HG03139 (cell line): ENCODE measurements at regions not wholly inside any gene's neighbourhood (a gene's known extent, or its start where the extent isn't known, plus 50 kb on each side); places are given as distances from the start of the nearest gene placed in this dataset.

Source experiments
- ATAC-seq: cut with Tn5 transposase; IDR thresholded peaks from one replicate; pipeline ENCODE4 v1.9.1; 2021; ENCODE audit not compliant: unreplicated experiment

GRCh38 chr21:31470896-31471694, 127.0 kb upstream of the TIAM1 start:
- ATAC-seq = no peak

- no peak for ATAC-seq
Observed at GRCh38 chr21:31460980-31461379, 116.9 kb upstream of the TIAM1 start.

GRCh38 chr21:31459457-31459856, 115.4 kb upstream of the TIAM1 start:
- no peak for ATAC-seq

GRCh38 chr21:31457675-31458074, 113.6 kb upstream of the TIAM1 start:
- ATAC-seq = no peak

GRCh38 chr21:31456201-31456600, 112.1 kb upstream of the TIAM1 start:
- no peak for ATAC-seq

GRCh38 chr21:31455506-31455905, 111.4 kb upstream of the TIAM1 start:
- ATAC-seq = no peak

GRCh38 chr21:31450980-31451379, 106.9 kb upstream of the TIAM1 start:
- no peak for ATAC-seq

GRCh38 chr21:31449921-31450535, 106.0 kb upstream of the TIAM1 start:
- no peak for ATAC-seq

GRCh38 chr21:31448496-31448895, 104.4 kb upstream of the TIAM1 start:
- no peak for ATAC-seq

GRCh38 chr21:31447505-31447904, 103.4 kb upstream of the TIAM1 start:
- ATAC-seq = no peak

- peak; percentile 79 for ATAC-seq
Observed at GRCh38 chr21:31446226-31446855, 102.3 kb upstream of the TIAM1 start.

- no peak for ATAC-seq
Observed at GRCh38 chr21:31445137-31445536, 101.1 kb upstream of the TIAM1 start.

GRCh38 chr21:31443736-31444521, 99.9 kb upstream of the TIAM1 start:
- ATAC-seq = no peak

- ATAC-seq = no peak
Observed at GRCh38 chr21:31442339-31442738, 98.3 kb upstream of the TIAM1 start.

- ATAC-seq = no peak
Observed at GRCh38 chr21:31429506-31429905, 85.4 kb upstream of the TIAM1 start.

- ATAC-seq = no peak
Observed at GRCh38 chr21:31426235-31426797, 82.3 kb upstream of the TIAM1 start.

- no peak for ATAC-seq
Observed at GRCh38 chr21:31425138-31425537, 81.1 kb upstream of the TIAM1 start.

- no peak for ATAC-seq
Observed at GRCh38 chr21:31424058-31424457, 80.0 kb upstream of the TIAM1 start.

- no peak for ATAC-seq
Observed at GRCh38 chr21:31420988-31421387, 76.9 kb upstream of the TIAM1 start.

- no peak for ATAC-seq
Observed at GRCh38 chr21:31420354-31420753, 76.3 kb upstream of the TIAM1 start.

- ATAC-seq = no peak
Observed at GRCh38 chr21:31418377-31419001, 74.4 kb upstream of the TIAM1 start.
